Transverse colon (tissue), 4 donors: ENCODE measurements at regions not wholly inside any gene's neighbourhood (a gene's known extent, or its start where the extent isn't known, plus 50 kb on each side); places are given as distances from the start of the nearest gene placed in this dataset.
"Not testable (repeated sequence)": the region's sequence is repeated elsewhere in the genome, so short reads cannot be mapped to it uniquely, and the experiment has no call there.

Experiments
- DNase-seq: peaks from one replicate; pipeline ENCODE4 v3.0.0-alpha.2; 2019
- H3K27ac ChIP-seq, 4 donors: fragments of 200-600 bp; sonication (generic); 2 replicates each; pipeline ENCODE4 v1.5.1; 2016 to 2018; ENCODE audit warnings: inconsistent platforms in 4 of 4
- H3K27me3 ChIP-seq: fragments of 200-600 bp; sonication (generic); 2 replicates; pipeline ENCODE4 v1.5.1; 2017; ENCODE audit warnings: inconsistent platforms
- H3K36me3 ChIP-seq, 4 donors: fragments of 200-600 bp; sonication (generic); 2 replicates each; pipeline ENCODE4 v1.5.1; 2017 to 2019; ENCODE audit warnings: inconsistent platforms in 4 of 4
- H3K4me1 ChIP-seq, 4 donors: fragments of 200-600 bp; sonication (generic); 2 replicates each; pipeline ENCODE4 v1.5.1; 2017 to 2020; ENCODE audit warnings: inconsistent platforms in 4 of 4
- H3K4me3 ChIP-seq, 4 donors: fragments of 200-600 bp; sonication (generic); 1 replicate in 1 of 4; 2 replicates in 3 of 4; pipeline versions ENCODE4 v1.5.1 to v1.6.1; 2017 to 2019; ENCODE audit warnings: inconsistent platforms in 4 of 4
- H3K9me3 ChIP-seq, 2 donors: fragments of 200-600 bp; sonication (generic); 2 replicates each; pipeline ENCODE4 v1.5.1; 2017 to 2019; ENCODE audit warnings: inconsistent platforms in 2 of 2
- CTCF ChIP-seq, 5 experiments: fragments of 200-600 bp in 3 of 5; fragments of 450-650 bp in 2 of 5; sonication (generic) in 3 of 5; IDR thresholded peaks; 1 replicate in 2 of 5; 2 replicates in 3 of 5; pipeline ENCODE4 v1.5.1; 2016 to 2017; ENCODE audit warnings: antibody characterized with exemption in 5 of 5, inconsistent platforms in 3 of 5, mild to moderate bottlenecking in 2 of 5, moderate library complexity in 1 of 5
- EP300 ChIP-seq: sonication (generic); formaldehyde crosslinking; IDR thresholded peaks from one replicate; pipeline ENCODE4 v1.6.1; 2017; ENCODE audit warnings: antibody characterized with exemption, low read depth
- POLR2A ChIP-seq: fragments of 450-650 bp; IDR thresholded peaks from one replicate; pipeline ENCODE4 v1.6.1; 2016; ENCODE audit warnings: antibody characterized with exemption, mild to moderate bottlenecking, moderate library complexity
- POLR2AphosphoS5 ChIP-seq, 3 donors: sonication (generic); formaldehyde crosslinking; IDR thresholded peaks; one replicate each; pipeline ENCODE4 v1.6.1; 2016; ENCODE audit warnings: antibody characterized with exemption in 3 of 3
- WGBS, 2 donors: methylation state at CpG; one replicate each; pipeline ENCODE4 v1.1.5; 2018; ENCODE audit warnings: low coverage in 1 of 2; 5-methylcytosine and 5-hydroxymethylcytosine counted together
- in situ Hi-C, 4 donors: fragments of 200-750 bp; cut with MboI; loops; one replicate each; pipeline versions ENCODE4 v1.15.0 to v1.15.1; 2017; ENCODE audit warnings: low sequenced_read_pairs in 3 of 4, low pct_ligation_motif_present in 1 of 4, low pct_unique_long_range_greater_than_20kb in 1 of 4
- intact Hi-C: fragments of 100-400 bp; cut with DNase I; formaldehyde crosslinking; loops from one replicate; pipeline ENCODE4 v1.15.1; 2023; ENCODE audit warnings: low total_unique reads

GRCh38 chr6:27824211-27825024 lies 87.8 kb downstream of the OR2B2 start:
- H3K36me3 ChIP-seq, H3K27me3 ChIP-seq, H3K9me3 ChIP-seq: not testable (repeated sequence)
- in situ Hi-C loops (loop anchor here in 3 of 4 donors (25.0 kb wide), 1 partner anchor 1787 kb away; a partner anchor contains a TSS), intact Hi-C loops (loop anchor here (5.0 kb wide), 1 partner anchor 1652 kb away; no protein-coding TSS in a partner anchor)
- Histone ChIP-seq H3K4me3 (peak overlapping the region; percentile 44 to 65 (median 51)), H3K27ac (peak overlapping the region; percentile 83 to 95 (median 91)), H3K4me1 (peaks cover 0 to 12% (median under 1%) of the 10 kb centered on the region in 4 donors)
- WGBS, 2 donors: 0% methylated on average over 7 to 25 of the region's 53 CpGs
- TF ChIP-seq POLR2AphosphoS5 (IDR thresholded peaks at IDR 0.05) (peak in 1 of 3 donors; percentile 11), POLR2A (peak; percentile 6)
- peak; percentile 35 for DNase-seq

- H3K36me3 ChIP-seq, H3K9me3 ChIP-seq, intact Hi-C loops, H3K27me3 ChIP-seq: not testable (repeated sequence)
- in situ Hi-C loops: loop anchor here in 3 of 4 donors (25.0 kb wide), 1 partner anchor 1786 kb away; a partner anchor contains a TSS
- peak overlapping the region in 3 of 4 donors; percentile 44 to 65 (median 57) for H3K4me3 ChIP-seq
- peak overlapping the region; percentile 81 to 95 (median 87) for H3K27ac ChIP-seq
- H3K4me1 ChIP-seq: peaks cover 0 to 11% (median 0%) of the 10 kb centered on the region in 4 donors
- 0 to 2% methylated on average over 3 to 21 of the region's 31 CpGs for WGBS, 2 donors
- TF ChIP-seq POLR2A (peak; percentile 71), POLR2AphosphoS5 (IDR thresholded peaks at IDR 0.05) (peak; percentile 80 to 96 (median 82))
- peak; percentile 79 for DNase-seq
Measured at GRCh38 chr6:27823714-27824210, 88.4 kb downstream of the OR2B2 start.

- H3K27me3 ChIP-seq: peaks cover 21% of the 10 kb centered on the region
- H3K9me3 ChIP-seq: no peaks in the 10 kb centered on the region
- H3K4me3 ChIP-seq: no peak overlapping the region
- H3K36me3 ChIP-seq: no peaks in the 10 kb centered on the region
- peaks cover 0 to 18% (median 5%) of the 10 kb centered on the region in 4 donors for H3K4me1 ChIP-seq
- intact Hi-C loops: no loop called here
- TF ChIP-seq POLR2A (no peak), EP300 (no peak), POLR2AphosphoS5 (IDR thresholded peaks at IDR 0.05) (no peak), CTCF (IDR thresholded peaks at IDR 0.05) (no peak)
- WGBS, 2 donors: 76 to 91% methylated on average over 3 of the region's 3 CpGs
- no peak overlapping the region for H3K27ac ChIP-seq
- in situ Hi-C loops: loop anchor here in 3 of 4 donors (25.0 kb wide), 1 partner anchor 1780 kb away; a partner anchor contains a TSS
- DNase-seq: no peak
Measured at GRCh38 chr6:27816906-27817305, 95.3 kb downstream of the OR2B2 start.

- H3K9me3 ChIP-seq: no peaks in the 10 kb centered on the region
- intact Hi-C loops: no loop called here
- H3K27ac ChIP-seq: peak overlapping the region; percentile 70 to 79 (median 74)
- DNase-seq: peak; percentile 84
- no peak for TF ChIP-seq CTCF (IDR thresholded peaks at IDR 0.05)
- peak; percentile 75 for TF ChIP-seq POLR2A
- peak; percentile 56 to 93 (median 92) for TF ChIP-seq POLR2AphosphoS5 (IDR thresholded peaks at IDR 0.05)
- TF ChIP-seq EP300: no peak
- 10 to 11% methylated on average over 8 to 40 of the region's 40 CpGs for WGBS, 2 donors
- H3K4me1 ChIP-seq: peaks cover 0 to 33% (median 11%) of the 10 kb centered on the region in 4 donors
- in situ Hi-C loops: loop anchor here in 3 of 4 donors (25.0 kb wide), 1 partner anchor 1778 kb away; a partner anchor contains a TSS
- peak overlapping the region in 3 of 4 donors; percentile 18 to 54 (median 35) for H3K4me3 ChIP-seq
- H3K36me3 ChIP-seq: no peaks in the 10 kb centered on the region
- peaks cover 21% of the 10 kb centered on the region for H3K27me3 ChIP-seq
Measured at GRCh38 chr6:27814665-27815424, 97.4 kb downstream of the OR2B2 start.

- peak overlapping the region; percentile 70 to 79 (median 74) for H3K27ac ChIP-seq
- in situ Hi-C loops: loop anchor here in 3 of 4 donors (25.0 kb wide), 1 partner anchor 1777 kb away; a partner anchor contains a TSS
- 0% methylated on average over 4 of the region's 24 CpGs; no CpG with 5 or more reads in 1 of the 2 donors for WGBS, 2 donors
- peaks cover 0 to 37% (median 12%) of the 10 kb centered on the region in 4 donors for H3K4me1 ChIP-seq
- H3K36me3 ChIP-seq, DNase-seq, intact Hi-C loops, H3K9me3 ChIP-seq: not testable (repeated sequence)
- H3K4me3 ChIP-seq: peak overlapping the region in 3 of 4 donors; percentile 18 to 54 (median 35)
- H3K27me3 ChIP-seq: peaks cover 21% of the 10 kb centered on the region
Measured at GRCh38 chr6:27814415-27814664, 97.9 kb downstream of the OR2B2 start.
